Stimulated activated CD8-positive, alpha-beta memory T cell treated with anti-CD3 and anti-CD28 coated beads, Interleukin-4, amount 100 ng/mL, for 48 hours (primary cell): ENCODE measurements at regions not wholly inside any gene's neighbourhood (a gene's known extent, or its start where the extent isn't known, plus 50 kb on each side); places are given as distances from the start of the nearest gene placed in this dataset.

Source experiments
- DNase-seq: peaks from one replicate; pipeline ENCODE4 v3.0.0-alpha.2; 2020

DNA sequence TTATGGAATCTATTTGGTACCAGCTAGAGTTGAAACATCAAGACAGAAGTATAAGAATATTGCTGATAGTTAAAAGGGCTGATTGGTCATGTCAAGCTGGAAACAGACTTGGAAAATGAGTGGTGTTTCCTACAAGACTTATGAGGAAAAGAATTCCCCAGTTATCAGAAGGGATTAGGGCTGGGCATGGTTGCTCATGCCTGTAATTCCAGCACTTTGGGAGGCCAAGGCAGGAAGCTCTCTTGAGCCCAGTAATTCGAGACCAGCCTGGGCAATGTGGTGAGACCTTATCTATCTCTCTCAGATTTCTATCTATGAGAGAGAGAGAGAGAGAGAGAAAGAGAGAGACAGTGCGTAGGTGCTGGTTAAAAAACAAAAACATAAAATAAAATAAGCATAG lies 139.5 kb upstream of the PMFBP1 start:
- DNase-seq: no peak

DNA sequence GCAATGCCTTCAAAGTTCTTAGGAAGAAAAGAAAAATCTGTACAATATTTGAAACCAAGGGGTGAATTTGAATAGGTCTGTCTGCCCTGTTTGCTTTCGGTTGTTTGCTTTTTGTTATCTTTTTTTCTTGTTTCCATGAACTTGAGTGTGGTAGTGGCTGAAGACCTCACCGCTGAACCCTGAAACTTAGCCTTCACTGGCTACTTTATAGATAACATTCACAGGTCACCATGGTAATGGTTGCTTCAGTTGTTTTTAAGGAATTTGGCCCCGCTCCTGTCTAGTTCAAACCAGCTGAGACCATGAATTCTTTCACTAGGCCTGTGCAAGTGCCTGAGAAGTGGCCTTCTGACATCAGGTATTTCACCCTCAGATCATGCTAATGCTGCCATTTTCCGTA lies 137.0 kb upstream of the PMFBP1 start:
- DNase-seq: no peak

DNA sequence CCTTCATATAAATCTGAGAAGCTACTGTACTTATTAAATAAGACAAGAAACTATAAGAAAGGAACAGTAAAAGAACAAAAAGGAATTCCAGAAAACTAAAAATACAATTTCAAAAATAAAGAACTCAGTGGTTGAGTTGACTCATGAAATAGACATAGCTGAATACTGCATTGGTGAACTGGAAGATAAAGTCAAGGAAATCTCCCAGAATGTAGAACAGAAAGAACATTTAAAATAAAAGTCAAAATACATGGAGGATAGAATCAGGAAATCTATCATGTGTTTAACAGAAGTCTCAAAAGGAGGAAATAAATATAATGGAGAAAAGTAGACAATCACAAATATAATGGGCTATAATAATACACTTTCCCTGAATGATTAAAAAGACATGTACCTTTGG lies 136.4 kb upstream of the PMFBP1 start:
- no peak for DNase-seq

- DNase-seq: no peak
These were observed 130.4 kb upstream of the PMFBP1 start for GRCh38 chr16:72302332-72302731.

- no peak for DNase-seq
These were observed 129.7 kb upstream of the PMFBP1 start for GRCh38 chr16:72301523-72302236.

DNA sequence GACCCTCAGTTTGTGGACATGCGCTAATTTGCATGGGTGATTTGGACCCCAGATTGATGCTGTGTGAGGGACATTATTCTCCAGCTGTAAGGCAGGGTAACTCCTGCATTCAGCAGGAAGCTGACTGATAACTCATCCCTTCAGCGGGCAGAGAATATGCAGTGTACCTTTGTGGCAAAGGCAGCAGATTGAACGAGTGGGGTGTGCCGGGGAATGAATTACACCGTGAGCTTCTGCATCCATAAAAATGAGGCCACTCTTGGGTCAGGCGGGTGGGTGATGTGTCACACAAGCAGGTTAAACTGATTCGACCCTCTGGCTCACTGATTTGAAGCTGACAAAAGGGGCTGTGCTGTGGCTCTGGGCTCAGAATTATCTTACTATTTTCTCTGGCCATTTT lies 128.9 kb upstream of the PMFBP1 start:
- no peak for DNase-seq

DNA sequence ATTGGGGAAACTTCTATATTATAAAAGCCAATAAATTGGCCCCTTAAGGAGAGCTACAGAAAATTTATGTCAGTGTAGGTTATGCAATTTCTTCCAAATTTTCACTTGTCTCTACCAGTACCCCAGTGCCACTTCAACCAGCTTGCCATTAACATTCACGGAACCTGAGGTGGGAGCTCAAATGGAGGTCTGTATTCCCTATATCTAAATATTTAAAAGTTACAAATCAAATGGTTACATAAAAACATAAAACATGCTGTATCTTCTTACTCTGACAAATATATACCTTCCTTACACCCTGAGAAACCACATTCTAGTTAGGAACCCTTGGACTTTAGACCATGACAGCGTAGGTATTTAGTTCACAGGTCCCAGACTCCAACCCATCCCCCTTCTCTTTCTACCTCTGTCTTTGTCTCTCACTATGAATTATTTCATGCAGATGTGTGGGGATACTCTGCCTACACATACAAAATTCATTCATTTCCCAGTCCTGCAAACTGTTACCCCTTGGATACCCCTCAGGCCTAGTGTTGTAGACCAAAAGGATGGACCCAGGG lies 127.8 kb upstream of the PMFBP1 start:
- no peak for DNase-seq

- no peak for DNase-seq
These were observed 127.0 kb upstream of the PMFBP1 start for GRCh38 chr16:72298961-72299360.

DNA sequence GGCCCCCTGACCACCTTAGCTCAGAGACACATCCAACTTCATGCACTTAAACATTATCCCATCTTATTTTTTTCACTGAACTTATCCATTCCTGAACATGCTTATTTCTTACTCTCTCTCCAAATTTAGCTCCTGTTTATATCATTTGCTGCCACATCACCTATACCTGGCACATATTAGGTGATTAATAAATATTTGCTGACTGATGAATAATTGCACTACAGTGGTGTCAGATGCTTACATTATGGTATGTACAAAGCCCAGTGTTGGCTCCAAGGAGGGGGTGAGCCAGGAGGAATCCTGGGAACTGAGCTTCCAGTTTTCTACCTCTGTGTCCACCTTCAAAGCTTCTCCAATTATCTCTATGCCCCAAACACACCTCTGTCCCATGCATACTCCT lies 124.0 kb upstream of the PMFBP1 start:
- no peak for DNase-seq

DNA sequence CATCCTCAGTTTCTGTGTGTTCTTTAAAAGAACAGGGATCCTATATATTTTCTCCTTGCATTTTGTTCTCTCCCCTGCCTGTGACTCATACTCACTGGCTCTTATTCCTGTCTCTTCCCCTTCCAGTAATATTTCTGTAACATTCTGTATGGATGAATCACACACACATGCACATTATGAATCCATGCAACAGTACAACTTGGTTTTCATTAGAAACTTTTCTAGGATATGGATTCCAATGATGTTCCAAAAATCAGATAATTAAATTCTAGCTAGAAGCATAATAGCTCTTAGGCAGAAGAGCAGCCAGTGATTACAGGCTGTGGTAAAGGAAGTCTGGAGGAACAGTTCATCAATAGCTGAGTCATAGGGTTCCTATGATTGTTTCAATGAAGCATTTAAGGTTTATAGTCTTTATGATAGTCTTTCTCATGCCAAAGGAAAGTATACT lies 119.6 kb upstream of the PMFBP1 start:
- no peak for DNase-seq

DNA sequence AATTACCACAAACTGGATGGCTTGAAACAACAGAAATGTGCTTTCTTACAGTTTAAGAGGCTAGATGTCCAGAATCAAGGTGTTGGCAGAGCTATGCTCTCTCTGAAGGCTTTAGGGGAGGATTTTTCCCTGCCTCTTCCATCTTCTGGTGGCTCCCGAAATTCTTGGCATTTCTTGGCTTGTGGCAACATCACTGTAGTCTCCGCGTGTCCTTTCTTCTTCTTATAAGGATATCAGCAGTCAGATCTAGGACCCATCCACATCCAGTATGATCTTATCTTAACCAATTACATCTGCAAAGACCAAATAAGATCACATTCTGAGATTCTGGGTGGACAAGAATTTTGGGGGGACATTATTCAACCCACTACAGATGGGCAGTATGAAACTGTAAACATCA lies 119.2 kb upstream of the PMFBP1 start:
- no peak for DNase-seq

DNA sequence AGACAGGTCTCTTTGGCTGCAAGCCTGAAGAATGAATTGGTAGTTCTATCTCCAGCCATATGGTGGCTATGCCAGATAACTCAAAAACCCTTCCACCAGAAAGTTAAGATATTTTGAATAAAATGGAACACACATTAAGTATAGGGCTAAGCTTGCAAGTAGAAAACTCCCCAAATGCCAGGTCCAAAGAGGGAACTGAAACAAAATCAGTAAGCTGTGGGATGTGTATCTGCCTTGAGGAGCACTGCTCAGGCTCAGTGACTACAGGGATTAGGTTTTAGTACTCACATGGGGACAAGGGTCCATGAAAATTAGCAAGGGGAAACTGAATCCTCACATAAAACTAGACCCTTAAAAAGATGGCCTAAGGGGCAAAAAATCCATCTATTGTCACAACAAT lies 115.7 kb upstream of the PMFBP1 start:
- DNase-seq: no peak

- DNase-seq: no peak
These were observed 115.1 kb upstream of the PMFBP1 start for GRCh38 chr16:72286936-72287620.

GRCh38 chr16:72285728-72286127 lies 113.8 kb upstream of the PMFBP1 start:
- no peak for DNase-seq

DNA sequence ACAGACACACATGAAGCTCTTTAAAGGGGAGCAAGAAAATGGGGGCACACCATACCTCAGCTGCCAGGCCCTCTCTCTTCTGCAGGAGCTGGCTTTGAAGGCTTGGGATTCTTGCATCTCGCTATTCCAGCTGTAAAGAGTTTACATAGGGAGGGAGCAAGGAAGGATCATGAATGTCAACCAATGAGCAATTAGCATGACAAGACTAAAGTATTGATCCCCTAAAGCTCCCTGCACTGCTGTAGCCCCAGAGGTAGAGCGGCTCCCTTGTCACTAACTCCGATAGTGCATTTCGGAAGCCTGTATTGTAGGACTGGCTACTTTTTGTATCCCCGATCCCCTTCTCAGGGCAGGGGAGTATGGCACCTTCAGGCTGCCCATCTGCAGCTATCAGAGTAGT lies 113.4 kb upstream of the PMFBP1 start:
- DNase-seq: no peak

DNA sequence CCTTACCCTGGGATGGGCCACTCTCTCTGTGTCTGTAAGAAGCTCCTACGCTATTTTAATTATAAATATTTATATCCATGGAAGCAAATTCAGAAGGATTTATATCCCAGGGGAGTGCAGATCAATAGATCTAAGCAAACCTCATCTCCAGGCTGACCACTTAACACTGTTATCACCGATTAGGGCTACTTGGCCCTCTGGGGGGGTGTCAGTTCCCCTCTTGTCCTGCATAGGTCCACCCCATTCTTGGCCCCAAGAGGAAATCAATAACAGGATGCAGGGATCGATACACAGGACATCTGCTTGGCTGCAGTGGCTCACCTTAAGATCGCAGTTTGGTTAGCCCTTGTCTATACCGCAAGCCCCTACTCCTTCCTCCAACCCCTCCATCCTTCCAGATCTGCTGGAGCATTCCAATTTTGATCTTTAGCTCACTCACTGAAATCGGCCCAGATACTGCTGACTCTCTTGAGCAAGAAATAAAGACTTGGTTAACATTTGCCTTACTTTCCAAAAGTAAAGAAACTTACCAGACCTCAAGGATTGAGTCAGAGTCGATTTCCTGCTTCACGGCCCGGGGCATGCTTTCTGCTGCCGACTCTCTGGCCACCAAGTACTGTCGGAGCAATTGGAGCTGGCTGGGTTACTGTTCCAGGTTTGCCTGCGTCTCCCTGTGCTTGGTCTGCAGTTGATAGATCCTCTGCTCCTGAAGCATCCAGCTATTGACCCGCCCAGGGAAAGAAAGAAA lies 112.3 kb upstream of the PMFBP1 start:
- no peak for DNase-seq

DNA sequence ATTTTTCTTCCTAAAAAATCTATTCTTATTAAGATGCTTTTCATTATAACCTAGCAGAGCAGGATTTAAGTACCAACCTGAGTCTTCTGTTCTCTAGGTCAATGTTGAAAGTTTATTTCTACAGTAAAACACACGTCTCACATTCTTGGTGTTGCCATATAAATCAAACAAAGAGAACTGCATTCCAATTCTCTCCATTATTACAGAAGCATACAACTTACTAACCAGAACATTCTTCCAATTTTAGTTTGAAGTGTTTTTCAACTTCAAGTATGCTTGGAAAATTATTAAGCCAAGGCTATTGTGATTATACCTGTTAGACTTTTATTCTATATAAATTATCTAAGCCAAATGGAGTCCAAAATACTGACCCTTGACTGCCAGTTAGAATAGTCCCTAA lies 110.4 kb upstream of the PMFBP1 start:
- DNase-seq: no peak

DNA sequence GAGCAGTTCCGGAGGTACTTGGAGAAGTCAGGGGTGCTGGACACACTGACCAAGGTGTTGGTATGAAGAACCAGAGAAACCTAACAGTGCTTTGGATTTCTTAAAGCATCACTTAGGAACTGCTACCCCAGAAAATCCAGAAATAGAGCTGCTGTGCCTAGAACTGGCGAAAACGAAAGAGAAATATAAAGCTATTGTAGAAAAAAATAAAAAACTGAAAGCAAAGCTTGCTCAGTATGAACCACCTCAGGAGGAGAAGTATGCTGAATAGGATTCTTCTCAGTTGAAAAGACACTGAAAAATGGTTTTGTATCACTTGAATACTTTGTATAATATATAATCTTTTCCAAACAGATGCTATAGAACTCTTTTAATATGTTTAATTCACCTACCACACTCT lies 106.3 kb upstream of the PMFBP1 start:
- no peak for DNase-seq

DNA sequence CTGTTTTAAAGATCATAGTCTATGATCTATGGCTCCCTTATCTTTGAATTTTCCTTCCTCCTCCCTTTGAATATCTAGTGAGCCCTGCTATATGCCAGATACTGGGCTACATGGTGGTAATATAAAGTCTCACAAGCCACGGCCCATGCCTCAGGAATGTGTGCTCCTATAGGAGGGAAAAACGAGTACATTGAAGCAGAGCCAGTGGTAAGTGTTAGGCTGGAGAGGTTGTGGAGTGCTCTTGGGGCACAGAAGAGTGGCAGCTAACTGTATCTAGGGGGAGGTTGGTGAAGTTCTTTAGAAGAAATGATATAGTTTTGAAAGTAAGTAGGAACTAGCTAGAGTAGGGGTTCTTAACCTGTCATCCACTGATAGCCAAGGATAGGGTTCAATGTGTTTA lies 105.8 kb upstream of the PMFBP1 start:
- DNase-seq: no peak

GRCh38 chr16:72271699-72272240 lies 99.8 kb upstream of the PMFBP1 start:
- DNase-seq: no peak

- DNase-seq: no peak
These were observed 98.6 kb upstream of the PMFBP1 start for GRCh38 chr16:72270531-72270930.

DNA sequence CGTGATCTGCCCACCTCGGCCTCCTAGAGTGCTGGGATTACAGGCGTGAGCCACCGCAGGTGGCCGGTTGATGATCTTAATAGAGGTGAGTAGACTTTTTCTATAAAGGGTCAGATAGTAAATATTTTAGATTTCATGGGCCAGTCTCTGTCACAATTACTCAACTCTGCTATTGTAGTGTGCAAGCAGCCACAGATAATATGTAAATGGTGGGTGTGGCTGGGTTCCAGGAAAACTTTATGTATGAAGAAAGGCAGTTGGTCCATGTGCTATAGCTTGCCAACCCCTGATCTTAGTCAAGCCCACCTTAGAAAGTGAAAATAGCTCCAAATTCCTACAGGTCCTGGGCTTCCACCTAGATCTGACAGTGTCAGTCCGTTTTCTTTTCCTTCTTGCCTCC lies 94.9 kb upstream of the PMFBP1 start:
- no peak for DNase-seq

- no peak for DNase-seq
These were observed 92.8 kb upstream of the PMFBP1 start for GRCh38 chr16:72264771-72265170.

GRCh38 chr16:72262711-72263110 lies 90.8 kb upstream of the PMFBP1 start:
- DNase-seq: no peak
